Stomach (tissue), 8 donors: ENCODE measurements at regions not wholly inside any gene's neighbourhood (a gene's known extent, or its start where the extent isn't known, plus 50 kb on each side); places are given as distances from the start of the nearest gene placed in this dataset.

Source experiments
- DNase-seq, 2 donors: peaks; one replicate each; pipeline versions ENCODE4 v3.0.0 to v3.0.0-alpha.2; 2013 to 2019
- H3K27ac ChIP-seq, 5 donors: fragments of 200-600 bp in 4 of 5; sonication (generic) in 4 of 5; one replicate each; pipeline ENCODE4 v1.5.1; 2013 to 2019; ENCODE audit warnings: mild to moderate bottlenecking in 1 of 5, moderate library complexity in 1 of 5
- H3K27me3 ChIP-seq, 3 donors: fragments of 200-600 bp; sonication (generic); one replicate each; pipeline ENCODE4 v1.5.1; 2017 to 2019; ENCODE audit warnings: mixed run types in 1 of 3
- H3K36me3 ChIP-seq, 4 donors: fragments of 200-600 bp; sonication (generic); 1 replicate in 3 of 4; 2 replicates in 1 of 4; pipeline ENCODE4 v1.5.1; 2016 to 2019
- H3K4me1 ChIP-seq, 4 donors: fragments of 200-600 bp; sonication (generic); one replicate each; pipeline ENCODE4 v1.5.1; 2016 to 2019
- H3K4me3 ChIP-seq, 4 donors: fragments of 200-600 bp; sonication (generic) in 3 of 4; one replicate each; pipeline ENCODE4 v1.5.1; 2016 to 2019; ENCODE audit warnings: mild to moderate bottlenecking in 1 of 4
- H3K9me3 ChIP-seq, 4 donors: fragments of 200-600 bp; sonication (generic); one replicate each; pipeline ENCODE4 v1.5.1; 2016 to 2019
- EP300 ChIP-seq: sonication (generic); formaldehyde crosslinking; IDR thresholded peaks from one replicate; pipeline ENCODE4 v1.6.1; 2017; ENCODE audit warnings: antibody characterized with exemption
- POLR2A ChIP-seq, 4 donors: fragments of 450-650 bp; IDR thresholded peaks; one replicate each; pipeline ENCODE4 v1.6.1; 2016; ENCODE audit warnings: antibody characterized with exemption in 4 of 4, control low read depth in 2 of 4, mild to moderate bottlenecking in 1 of 4, moderate library complexity in 1 of 4
- POLR2AphosphoS5 ChIP-seq, 3 donors: sonication (generic); formaldehyde crosslinking; IDR thresholded peaks; one replicate each; pipeline ENCODE4 v1.6.1; 2016; ENCODE audit warnings: antibody characterized with exemption in 3 of 3
- WGBS, 5 donors: extraction: QIAGEN DNeasy Blood & Tissue Kit in 3 of 5; methylation state at CpG; one replicate each; pipeline versions ENCODE4 v1.1.5 to v1.1.7; 2013 to 2018; 5-methylcytosine and 5-hydroxymethylcytosine counted together
- intact Hi-C: fragments of 100-400 bp; cut with DNase I; formaldehyde crosslinking; loops from one replicate; pipeline ENCODE4 v1.15.1; 2023; ENCODE audit warnings: low total_unique reads
- TF ChIP-seq, protein P1 (sequence below), 7 experiments: fragments of 450-650 bp in 4 of 7; fragments of 200-600 bp in 3 of 7; sonication (generic) in 3 of 7; IDR thresholded peaks; one replicate each; pipeline ENCODE4 v1.5.1; 2016 to 2019; ENCODE audit warnings: antibody characterized with exemption in 7 of 7, control low read depth in 2 of 7, mild to moderate bottlenecking in 1 of 7
- donor health status: healthy with polysubstance abuse.
- donor health status: Bipolar disorder and iron deficiency.
- donor health status: healthy.

- Histone ChIP-seq H3K4me1 (peaks cover 0 to 13% (median 2%) of the 10 kb centered on the region in 4 donors), H3K4me3 (no peak overlapping the region), H3K27me3 (peaks cover 0 to 2% (median 0%) of the 10 kb centered on the region in 3 donors), H3K9me3 (no peaks in the 10 kb centered on the region), H3K27ac (no peak overlapping the region), H3K36me3 (no peaks in the 10 kb centered on the region)
- TF ChIP-seq, protein P1, sequence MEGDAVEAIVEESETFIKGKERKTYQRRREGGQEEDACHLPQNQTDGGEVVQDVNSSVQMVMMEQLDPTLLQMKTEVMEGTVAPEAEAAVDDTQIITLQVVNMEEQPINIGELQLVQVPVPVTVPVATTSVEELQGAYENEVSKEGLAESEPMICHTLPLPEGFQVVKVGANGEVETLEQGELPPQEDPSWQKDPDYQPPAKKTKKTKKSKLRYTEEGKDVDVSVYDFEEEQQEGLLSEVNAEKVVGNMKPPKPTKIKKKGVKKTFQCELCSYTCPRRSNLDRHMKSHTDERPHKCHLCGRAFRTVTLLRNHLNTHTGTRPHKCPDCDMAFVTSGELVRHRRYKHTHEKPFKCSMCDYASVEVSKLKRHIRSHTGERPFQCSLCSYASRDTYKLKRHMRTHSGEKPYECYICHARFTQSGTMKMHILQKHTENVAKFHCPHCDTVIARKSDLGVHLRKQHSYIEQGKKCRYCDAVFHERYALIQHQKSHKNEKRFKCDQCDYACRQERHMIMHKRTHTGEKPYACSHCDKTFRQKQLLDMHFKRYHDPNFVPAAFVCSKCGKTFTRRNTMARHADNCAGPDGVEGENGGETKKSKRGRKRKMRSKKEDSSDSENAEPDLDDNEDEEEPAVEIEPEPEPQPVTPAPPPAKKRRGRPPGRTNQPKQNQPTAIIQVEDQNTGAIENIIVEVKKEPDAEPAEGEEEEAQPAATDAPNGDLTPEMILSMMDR (IDR thresholded peaks at IDR 0.05), result no peak
- TF ChIP-seq POLR2AphosphoS5 (IDR thresholded peaks at IDR 0.05) (no peak), POLR2A (IDR thresholded peaks at IDR 0.05) (no peak), EP300 (no peak)
- DNase-seq, result no peak
- intact Hi-C loops, result no loop called here
Measured at GRCh38 chr6:163739408-163739725, 324.8 kb downstream of the QKI start.

DNA sequence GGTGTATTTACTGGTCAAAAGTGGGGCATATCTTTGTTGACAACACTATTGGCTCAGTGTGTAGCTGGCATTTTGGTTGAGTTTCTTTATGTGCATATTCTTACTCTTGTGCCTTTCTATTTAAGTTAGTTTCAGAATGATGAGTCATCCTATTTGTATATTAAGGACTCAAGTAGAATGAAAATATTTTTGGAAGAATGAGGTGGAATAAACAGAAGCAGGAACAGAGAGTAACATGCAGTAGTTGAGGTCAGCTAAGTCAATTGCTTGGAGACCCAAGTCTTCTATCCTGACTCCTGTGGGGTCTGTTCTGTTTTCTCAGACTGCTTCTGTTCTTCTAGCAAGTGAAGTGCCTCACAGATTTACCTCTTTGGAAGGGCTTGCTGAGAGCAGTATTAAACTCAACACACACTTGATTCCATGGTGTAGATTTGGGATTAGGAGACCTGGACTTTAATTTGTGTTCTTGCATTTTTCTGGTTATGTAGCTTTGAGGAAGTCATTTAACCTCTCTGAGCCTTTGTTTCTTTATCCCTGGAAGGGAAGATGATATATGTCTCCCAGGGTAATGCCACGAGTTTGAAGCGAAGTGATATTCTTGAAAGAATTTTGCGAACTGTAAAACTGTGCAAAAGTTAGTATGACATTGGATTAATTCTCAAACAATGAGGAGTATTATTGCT lies 324.3 kb downstream of the QKI start:
- Histone ChIP-seq H3K4me1 (peaks cover 0 to 13% (median 2%) of the 10 kb centered on the region in 4 donors), H3K27me3 (no peaks in the 10 kb centered on the region), H3K4me3 (no peak overlapping the region), H3K36me3 (no peaks in the 10 kb centered on the region), H3K9me3 (no peaks in the 10 kb centered on the region), H3K27ac (no peak overlapping the region)
- intact Hi-C loops, result no loop called here
- TF ChIP-seq, protein P1 (IDR thresholded peaks at IDR 0.05), result no peak
- TF ChIP-seq EP300, result no peak
- TF ChIP-seq POLR2A (IDR thresholded peaks at IDR 0.05), result no peak
- no peak for TF ChIP-seq POLR2AphosphoS5 (IDR thresholded peaks at IDR 0.05)
- no peak for DNase-seq
- 72 to 90% (median 84%) methylated on average over 3 of the region's 3 CpGs for WGBS, 5 donors

DNA sequence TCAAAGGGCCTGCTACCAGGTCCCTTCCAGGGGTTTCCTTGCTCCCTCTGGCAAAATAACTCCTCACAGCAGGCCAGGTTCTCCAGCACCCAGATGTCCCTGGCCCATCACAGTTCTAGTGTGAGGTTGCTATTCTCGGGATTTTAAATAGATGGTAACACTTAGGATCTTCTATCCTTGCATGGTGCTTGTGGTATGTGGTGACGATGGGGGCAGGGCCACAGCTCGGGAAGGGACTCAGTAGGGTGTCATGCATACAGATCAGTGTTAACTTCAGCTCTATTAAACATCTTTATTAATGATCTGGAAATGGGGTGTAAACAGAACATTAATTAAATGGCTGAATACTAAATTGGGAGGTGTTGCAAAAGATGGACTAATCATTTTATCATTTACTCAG lies 323.8 kb downstream of the QKI start:
- 61 to 77% (median 73%) methylated on average over 3 of the region's 3 CpGs for WGBS, 5 donors
- DNase-seq, result no peak
- TF ChIP-seq, protein P1 (IDR thresholded peaks at IDR 0.05), result no peak
- no peak for TF ChIP-seq EP300
- TF ChIP-seq POLR2A (IDR thresholded peaks at IDR 0.05), result no peak
- TF ChIP-seq POLR2AphosphoS5 (IDR thresholded peaks at IDR 0.05), result no peak

GRCh38 chr6:163735076-163735475 lies 320.6 kb downstream of the QKI start:
- no peaks in the 10 kb centered on the region for H3K36me3 ChIP-seq
- H3K27me3 ChIP-seq, result no peaks in the 10 kb centered on the region
- no peaks in the 10 kb centered on the region for H3K9me3 ChIP-seq
- no peak overlapping the region for H3K4me3 ChIP-seq
- 85 to 96% (median 90%) methylated on average over 3 to 5 of the region's 5 CpGs for WGBS, 5 donors
- no peak for TF ChIP-seq POLR2A (IDR thresholded peaks at IDR 0.05)
- no peak for TF ChIP-seq POLR2AphosphoS5 (IDR thresholded peaks at IDR 0.05)
- TF ChIP-seq, protein P1 (IDR thresholded peaks at IDR 0.05), result no peak
- TF ChIP-seq EP300, result no peak
- H3K27ac ChIP-seq, result no peak overlapping the region
- intact Hi-C loops, result no loop called here
- no peak for DNase-seq
- H3K4me1 ChIP-seq, result peaks cover 0 to 13% (median 4%) of the 10 kb centered on the region in 4 donors

More for the DNA sequence above, 323.8 kb downstream of the QKI start:
- Histone ChIP-seq H3K27ac (no peak overlapping the region), H3K4me3 (no peak overlapping the region), H3K27me3 (no peaks in the 10 kb centered on the region), H3K4me1 (peaks cover 0 to 13% (median 3%) of the 10 kb centered on the region in 4 donors), H3K9me3 (no peaks in the 10 kb centered on the region), H3K36me3 (no peaks in the 10 kb centered on the region)
- intact Hi-C loops, result no loop called here
